ENCODE measurements at regions not wholly inside any gene's neighbourhood (a gene's known extent, or its start where the extent isn't known, plus 50 kb on each side); places are given as distances from the start of the nearest gene placed in this dataset.

DNA sequence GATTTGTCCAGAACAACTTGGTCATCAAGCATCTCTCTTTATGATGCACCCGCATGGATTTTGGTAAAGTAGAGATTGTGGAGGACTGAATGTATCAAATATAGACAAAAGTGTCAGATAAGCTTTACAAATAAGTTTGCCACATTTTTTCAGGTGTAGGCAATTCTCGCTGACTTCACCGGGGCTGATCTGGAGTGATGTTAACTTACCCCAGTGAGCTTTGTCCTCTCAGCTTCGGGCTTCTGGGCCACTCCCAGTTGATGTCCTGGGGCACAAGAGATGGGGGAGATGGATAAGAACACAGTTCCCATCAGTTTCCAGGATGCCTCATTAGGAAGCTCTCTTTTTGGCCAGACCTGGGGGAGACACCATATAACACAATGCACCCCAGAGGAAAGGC lies 117.7 kb downstream of the ETS2 start:
- WGBS: 95% methylated on average over 4 of the region's 4 CpGs
- TF ChIP-seq POLR2A (IDR thresholded peaks at IDR 0.05): no peak
- TF ChIP-seq, protein P1, sequence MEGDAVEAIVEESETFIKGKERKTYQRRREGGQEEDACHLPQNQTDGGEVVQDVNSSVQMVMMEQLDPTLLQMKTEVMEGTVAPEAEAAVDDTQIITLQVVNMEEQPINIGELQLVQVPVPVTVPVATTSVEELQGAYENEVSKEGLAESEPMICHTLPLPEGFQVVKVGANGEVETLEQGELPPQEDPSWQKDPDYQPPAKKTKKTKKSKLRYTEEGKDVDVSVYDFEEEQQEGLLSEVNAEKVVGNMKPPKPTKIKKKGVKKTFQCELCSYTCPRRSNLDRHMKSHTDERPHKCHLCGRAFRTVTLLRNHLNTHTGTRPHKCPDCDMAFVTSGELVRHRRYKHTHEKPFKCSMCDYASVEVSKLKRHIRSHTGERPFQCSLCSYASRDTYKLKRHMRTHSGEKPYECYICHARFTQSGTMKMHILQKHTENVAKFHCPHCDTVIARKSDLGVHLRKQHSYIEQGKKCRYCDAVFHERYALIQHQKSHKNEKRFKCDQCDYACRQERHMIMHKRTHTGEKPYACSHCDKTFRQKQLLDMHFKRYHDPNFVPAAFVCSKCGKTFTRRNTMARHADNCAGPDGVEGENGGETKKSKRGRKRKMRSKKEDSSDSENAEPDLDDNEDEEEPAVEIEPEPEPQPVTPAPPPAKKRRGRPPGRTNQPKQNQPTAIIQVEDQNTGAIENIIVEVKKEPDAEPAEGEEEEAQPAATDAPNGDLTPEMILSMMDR (IDR thresholded peaks at IDR 0.05): no peak
- no peak for TF ChIP-seq POLR2AphosphoS5 (IDR thresholded peaks at IDR 0.05)
- Histone ChIP-seq H3K27me3 (replicated peaks; ENCODE audit: insufficient read depth) (no peaks in the 10 kb centered on the region), H3K9me3 (no peaks in the 10 kb centered on the region), H3K4me3 (no peak overlapping the region), H3K27ac (no peak overlapping the region), H3K36me3 (no peaks in the 10 kb centered on the region), H3K4me1 (replicated peaks) (no peaks in the 10 kb centered on the region)
- no peak for DNase-seq (ENCODE audit: low spot score)
- intact Hi-C loops (cut with DNase I): loop anchor here (10.0 kb wide), 1 partner anchor 169 kb away; no protein-coding TSS in a partner anchor

DNA sequence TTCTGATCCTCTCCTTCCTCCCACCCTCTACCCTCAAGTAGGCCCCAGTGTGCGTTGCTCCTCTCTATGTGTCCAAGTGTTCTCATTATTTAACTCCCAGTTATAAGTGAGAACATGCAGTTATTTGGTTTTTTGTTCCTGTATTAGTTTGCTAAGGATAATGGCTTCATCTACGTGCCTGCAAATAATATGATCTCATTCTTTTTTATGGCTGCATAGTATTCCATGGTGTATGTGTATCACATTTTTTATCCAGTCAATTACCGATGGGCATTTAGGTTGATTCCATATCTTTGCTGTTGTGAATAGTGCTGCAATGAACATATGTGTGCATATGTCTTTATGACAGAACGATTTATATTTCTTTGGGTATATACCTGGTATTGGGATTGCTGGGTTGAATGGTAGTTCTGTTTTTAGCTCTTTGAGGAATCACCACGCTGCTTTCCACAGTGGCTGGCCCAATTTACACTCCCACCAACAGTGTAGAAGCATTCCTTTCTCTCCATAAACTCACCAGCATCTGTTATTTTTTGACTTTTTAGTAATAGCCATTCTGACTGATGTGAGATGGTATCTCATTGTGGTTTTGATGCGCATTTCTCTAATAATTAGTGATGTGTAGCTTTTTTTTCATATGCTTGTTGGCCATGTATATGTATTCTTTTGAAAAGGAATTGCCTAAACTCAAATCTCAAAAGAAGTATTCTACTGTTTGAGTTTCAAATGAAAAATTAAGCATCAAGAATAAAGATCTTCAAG lies 116.9 kb downstream of the ETS2 start:
- H3K4me1 ChIP-seq (replicated peaks): no peaks in the 10 kb centered on the region
- no peaks in the 10 kb centered on the region for H3K27me3 ChIP-seq (replicated peaks; ENCODE audit: insufficient read depth)
- 84% methylated on average over 6 of the region's 6 CpGs for WGBS
- H3K4me3 ChIP-seq: no peak overlapping the region
- no peaks in the 10 kb centered on the region for H3K36me3 ChIP-seq
- no peaks in the 10 kb centered on the region for H3K9me3 ChIP-seq
- peak overlapping the region; percentile 70 to 71 for H3K27ac ChIP-seq
- TF ChIP-seq, protein P1 (IDR thresholded peaks at IDR 0.05): no peak
- TF ChIP-seq POLR2AphosphoS5 (IDR thresholded peaks at IDR 0.05) (no peak), POLR2A (IDR thresholded peaks at IDR 0.05) (no peak)
- intact Hi-C loops (cut with DNase I): loop anchor here (10.0 kb wide), 1 partner anchor 168 kb away; no protein-coding TSS in a partner anchor
- DNase-seq (ENCODE audit: low spot score): no peak

DNA sequence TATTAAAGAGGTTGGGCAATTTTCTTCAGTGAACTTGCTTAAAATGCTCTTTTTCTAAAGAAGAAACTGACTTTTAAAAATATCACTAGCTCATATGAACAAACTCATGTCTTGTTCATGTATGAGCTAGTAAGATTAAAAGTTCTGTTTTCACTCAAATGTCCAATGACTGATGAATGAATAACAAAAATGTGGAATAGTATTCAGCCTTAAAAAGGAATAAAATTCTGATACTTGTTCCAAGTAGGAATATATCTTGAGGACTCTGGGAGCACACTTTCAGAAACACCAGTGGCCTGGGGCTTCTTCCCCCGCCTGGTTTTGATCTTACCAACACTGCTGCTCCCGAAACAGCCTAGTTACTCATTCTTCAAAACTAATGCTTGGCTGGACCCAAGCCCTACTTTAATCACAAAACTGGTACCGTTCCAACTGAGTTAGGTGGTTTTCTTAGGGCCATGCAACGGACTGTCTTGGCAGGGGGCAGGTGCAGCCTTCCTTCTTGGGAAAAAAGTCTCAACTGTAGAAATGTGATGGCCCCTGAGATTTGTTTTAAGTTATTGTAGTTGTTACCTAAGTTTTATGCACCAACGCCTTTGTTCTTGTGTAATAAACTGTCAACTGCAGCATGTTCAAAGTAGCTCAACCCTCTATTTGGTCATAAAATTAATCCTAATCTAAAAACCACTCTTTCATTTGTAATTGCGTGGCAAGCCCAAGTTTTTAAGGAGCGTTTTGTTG lies 116.0 kb downstream of the ETS2 start:
- Histone ChIP-seq H3K27me3 (replicated peaks; ENCODE audit: insufficient read depth) (no peaks in the 10 kb centered on the region), H3K9me3 (no peaks in the 10 kb centered on the region), H3K27ac (peak overlapping the region; percentile 70 to 71), H3K36me3 (no peaks in the 10 kb centered on the region), H3K4me1 (replicated peaks) (no peaks in the 10 kb centered on the region), H3K4me3 (no peak overlapping the region)
- intact Hi-C loops (cut with DNase I): loop anchor here (10.0 kb wide), 1 partner anchor 167 kb away; no protein-coding TSS in a partner anchor
- WGBS: 31% methylated on average over 7 of the region's 7 CpGs
- TF ChIP-seq POLR2AphosphoS5 (IDR thresholded peaks at IDR 0.05): no peak
- TF ChIP-seq, protein P1 (IDR thresholded peaks at IDR 0.05): no peak
- no peak for DNase-seq (ENCODE audit: low spot score)

DNA sequence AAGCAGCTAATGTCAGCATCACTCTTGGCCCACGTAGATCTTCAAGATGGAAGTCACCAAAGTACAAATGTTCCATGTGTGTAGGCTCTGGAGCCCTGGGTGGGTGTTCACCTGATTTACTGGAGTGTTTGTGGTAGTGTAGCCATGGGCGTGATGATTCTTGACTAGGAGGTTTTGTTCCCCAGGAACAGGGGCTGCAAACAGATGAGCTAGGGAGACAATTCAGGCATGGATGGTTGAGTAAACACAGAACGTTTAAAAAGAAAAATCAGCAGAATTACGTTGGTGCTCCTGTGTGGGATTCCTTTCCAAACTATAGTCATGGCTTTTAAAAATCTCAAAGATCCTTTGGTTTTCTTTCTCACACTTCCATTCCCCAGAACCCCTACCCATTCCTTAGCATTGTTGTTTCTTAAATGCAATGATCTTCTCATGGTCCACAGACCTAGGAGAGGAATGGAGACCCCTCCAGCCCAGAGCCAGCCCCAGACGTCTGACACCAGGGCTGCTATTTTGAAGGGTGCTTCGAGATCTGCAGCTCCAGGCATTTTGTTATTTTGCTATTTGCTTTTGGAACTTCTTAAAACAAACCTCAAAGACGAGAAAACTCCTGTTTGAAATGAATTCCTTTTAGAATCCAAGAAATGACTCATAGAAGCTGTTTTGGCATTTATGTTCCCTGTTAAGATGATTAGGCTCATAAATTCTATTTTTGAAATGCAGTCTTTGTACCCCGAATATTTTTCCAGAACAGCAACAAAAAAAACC lies 115.1 kb downstream of the ETS2 start:
- no peaks in the 10 kb centered on the region for H3K27me3 ChIP-seq (replicated peaks; ENCODE audit: insufficient read depth)
- peak overlapping the region; percentile 70 to 71 for H3K27ac ChIP-seq
- no peaks in the 10 kb centered on the region for H3K9me3 ChIP-seq
- DNase-seq (ENCODE audit: low spot score): no peak
- 17% methylated on average over 8 of the region's 8 CpGs for WGBS
- no peak overlapping the region for H3K4me3 ChIP-seq
- intact Hi-C loops (cut with DNase I): loop anchor here (10.0 kb wide), 1 partner anchor 166 kb away; no protein-coding TSS in a partner anchor
- H3K4me1 ChIP-seq (replicated peaks): no peaks in the 10 kb centered on the region
- peak; percentile 80 for TF ChIP-seq POLR2AphosphoS5 (IDR thresholded peaks at IDR 0.05)
- TF ChIP-seq, protein P1 (IDR thresholded peaks at IDR 0.05): no peak
- TF ChIP-seq POLR2A (IDR thresholded peaks at IDR 0.05): no peak
- H3K36me3 ChIP-seq: no peaks in the 10 kb centered on the region

All from prostate gland (tissue), 2 donors.